Activated CD8-positive, alpha-beta T cell treated with anti-CD3 and anti-CD28 coated beads for 36 hours (primary cell): ENCODE measurements at regions not wholly inside any gene's neighbourhood (a gene's known extent, or its start where the extent isn't known, plus 50 kb on each side); places are given as distances from the start of the nearest gene placed in this dataset.

Source experiments
- ATAC-seq: fragments of 200-7000 bp; cut with Tn5 transposase; one replicate; pipeline ENCODE4 v1.10.0; 2021; ENCODE audit warnings: mild to moderate bottlenecking, moderate library complexity
- CTCF ChIA-PET: fragments of 350-600 bp; sonication (Branson Sonifier 250); formaldehyde crosslinking; loops from one replicate; lab custom pipeline; 2021; ENCODE audit warnings: antibody characterized with exemption; lab: Charles Lee
- POLR2A ChIA-PET: fragments of 350-600 bp; sonication (Branson Sonifier 250); formaldehyde crosslinking; loops from one replicate; lab custom pipeline; 2021; ENCODE audit warnings: antibody characterized with exemption; lab: Charles Lee
- DNase-seq: peaks from one replicate; pipeline ENCODE4 v3.0.0-alpha.2; 2020
- H3K27ac Mint-ChIP-seq: one replicate; pipeline ENCODE4 v1.8.0; 2021; ENCODE audit warnings: mild to moderate bottlenecking, mixed read lengths
- H3K27me3 Mint-ChIP-seq: one replicate; pipeline ENCODE4 v1.8.0; 2021; ENCODE audit warnings: mixed read lengths
- H3K36me3 Mint-ChIP-seq: one replicate; pipeline ENCODE4 v1.8.0; 2021; ENCODE audit warnings: low read depth, mixed read lengths
- H3K4me1 Mint-ChIP-seq: one replicate; pipeline ENCODE4 v1.8.0; 2021; ENCODE audit warnings: low read depth, mixed read lengths
- H3K4me3 Mint-ChIP-seq: one replicate; pipeline ENCODE4 v1.8.0; 2021; ENCODE audit warnings: mild to moderate bottlenecking, moderate library complexity, mixed read lengths
- H3K9me3 Mint-ChIP-seq: one replicate; pipeline ENCODE4 v1.8.0; 2021; ENCODE audit warnings: mixed read lengths
- intact Hi-C: fragments of 100-400 bp; cut with micrococcal nuclease; formaldehyde crosslinking; loops from one replicate; pipeline ENCODE4 v1.10.0; 2022
- TF ChIP-seq, protein P1 (sequence below): fragments of 200-600 bp; IDR thresholded peaks from one replicate; pipeline ENCODE4 v1.8.0; 2022; ENCODE audit warnings: antibody characterized with exemption, mild to moderate bottlenecking

DNA sequence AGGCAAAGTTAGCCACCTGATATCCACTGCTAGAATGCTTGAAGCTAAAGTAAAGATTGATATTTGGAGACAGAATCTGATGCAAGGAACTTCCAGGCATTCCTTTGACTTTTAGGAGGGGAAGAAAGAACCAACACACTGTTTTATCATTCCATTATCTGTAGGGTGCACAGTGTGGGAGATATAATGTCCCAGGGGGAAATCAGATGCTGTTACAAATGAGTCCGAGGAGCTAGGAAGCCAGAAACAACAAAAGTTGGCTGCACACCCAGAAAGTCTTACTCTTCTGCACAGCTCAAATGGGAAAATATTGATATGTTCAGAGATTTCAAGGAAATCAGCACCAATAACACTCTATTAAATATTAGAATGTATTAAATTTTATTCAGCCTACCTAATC, 113.6 kb upstream of the ROBO1 start:
- intact Hi-C loops, result no loop called here
- TF ChIP-seq, protein P1, sequence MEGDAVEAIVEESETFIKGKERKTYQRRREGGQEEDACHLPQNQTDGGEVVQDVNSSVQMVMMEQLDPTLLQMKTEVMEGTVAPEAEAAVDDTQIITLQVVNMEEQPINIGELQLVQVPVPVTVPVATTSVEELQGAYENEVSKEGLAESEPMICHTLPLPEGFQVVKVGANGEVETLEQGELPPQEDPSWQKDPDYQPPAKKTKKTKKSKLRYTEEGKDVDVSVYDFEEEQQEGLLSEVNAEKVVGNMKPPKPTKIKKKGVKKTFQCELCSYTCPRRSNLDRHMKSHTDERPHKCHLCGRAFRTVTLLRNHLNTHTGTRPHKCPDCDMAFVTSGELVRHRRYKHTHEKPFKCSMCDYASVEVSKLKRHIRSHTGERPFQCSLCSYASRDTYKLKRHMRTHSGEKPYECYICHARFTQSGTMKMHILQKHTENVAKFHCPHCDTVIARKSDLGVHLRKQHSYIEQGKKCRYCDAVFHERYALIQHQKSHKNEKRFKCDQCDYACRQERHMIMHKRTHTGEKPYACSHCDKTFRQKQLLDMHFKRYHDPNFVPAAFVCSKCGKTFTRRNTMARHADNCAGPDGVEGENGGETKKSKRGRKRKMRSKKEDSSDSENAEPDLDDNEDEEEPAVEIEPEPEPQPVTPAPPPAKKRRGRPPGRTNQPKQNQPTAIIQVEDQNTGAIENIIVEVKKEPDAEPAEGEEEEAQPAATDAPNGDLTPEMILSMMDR, result no peak
- ATAC-seq (no peak), DNase-seq (no peak)
- no peak overlapping the region for H3K27ac Mint-ChIP-seq
- POLR2A ChIA-PET, result no interaction called here
- no peaks in the 10 kb centered on the region for H3K36me3 Mint-ChIP-seq
- no peaks in the 10 kb centered on the region for H3K4me1 Mint-ChIP-seq
- no peaks in the 10 kb centered on the region for H3K27me3 Mint-ChIP-seq
- peaks cover 5% of the 10 kb centered on the region for H3K9me3 Mint-ChIP-seq
- CTCF ChIA-PET, result no interaction called here
- no peak overlapping the region for H3K4me3 Mint-ChIP-seq

DNA sequence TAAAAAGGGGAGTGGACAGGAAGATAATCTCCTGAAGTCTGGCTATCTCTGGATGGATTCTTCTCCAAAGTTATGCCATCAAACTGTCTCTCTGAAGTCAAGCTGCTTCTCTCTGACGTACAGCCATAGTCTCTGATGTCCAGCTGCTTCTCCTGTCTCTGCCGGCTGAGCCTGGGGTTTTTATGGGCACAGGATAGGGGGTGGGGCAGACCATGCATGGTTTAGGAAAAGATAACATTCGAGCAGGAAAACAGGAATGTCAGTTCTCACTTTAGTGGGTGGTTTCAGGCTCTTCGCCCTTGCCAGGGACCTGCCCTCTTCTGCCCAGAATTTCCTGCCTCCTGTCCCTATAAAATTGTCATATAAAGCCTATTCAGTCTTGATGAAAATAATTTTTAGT, 110.9 kb upstream of the ROBO1 start:
- POLR2A ChIA-PET, result no interaction called here
- peaks cover 8% of the 10 kb centered on the region for H3K9me3 Mint-ChIP-seq
- no peak for ATAC-seq
- intact Hi-C loops, result no loop called here
- CTCF ChIA-PET, result interaction anchor here (1.5 kb wide), 1 partner anchor 8 kb away, joined by 3 read pairs; no protein-coding TSS in a partner anchor
- no peak overlapping the region for H3K27ac Mint-ChIP-seq
- H3K4me3 Mint-ChIP-seq, result no peak overlapping the region
- H3K27me3 Mint-ChIP-seq, result no peaks in the 10 kb centered on the region
- no peaks in the 10 kb centered on the region for H3K36me3 Mint-ChIP-seq
- TF ChIP-seq, protein P1, result no peak
- no peak for DNase-seq
- H3K4me1 Mint-ChIP-seq, result no peaks in the 10 kb centered on the region

DNA sequence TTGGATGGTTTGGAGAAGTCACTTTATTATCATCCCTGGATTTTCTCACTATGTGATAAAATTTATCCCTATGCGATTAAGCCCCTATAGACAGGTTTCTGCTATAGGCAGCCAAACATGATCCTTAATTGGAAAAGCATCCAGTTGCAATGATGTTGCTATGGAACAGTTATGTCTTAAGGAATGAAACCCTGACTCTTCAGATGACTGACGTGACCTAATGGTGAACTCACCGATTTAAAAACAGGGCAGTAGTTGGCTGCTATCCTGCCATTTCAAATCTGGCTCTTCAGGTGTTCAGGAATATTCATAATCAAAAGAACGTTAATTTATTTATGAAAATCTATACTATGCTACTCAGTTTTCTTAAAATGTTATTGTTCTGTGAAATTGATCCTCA, 106.8 kb upstream of the ROBO1 start:
- Mint-ChIP-seq H3K4me3 (no peak overlapping the region), H3K4me1 (no peaks in the 10 kb centered on the region), H3K36me3 (no peaks in the 10 kb centered on the region), H3K27me3 (no peaks in the 10 kb centered on the region), H3K9me3 (peaks cover 6% of the 10 kb centered on the region), H3K27ac (no peak overlapping the region)
- DNase-seq (no peak), ATAC-seq (no peak)
- TF ChIP-seq, protein P1, result no peak
- CTCF ChIA-PET, result no interaction called here
- intact Hi-C loops, result no loop called here
- POLR2A ChIA-PET, result no interaction called here

DNA sequence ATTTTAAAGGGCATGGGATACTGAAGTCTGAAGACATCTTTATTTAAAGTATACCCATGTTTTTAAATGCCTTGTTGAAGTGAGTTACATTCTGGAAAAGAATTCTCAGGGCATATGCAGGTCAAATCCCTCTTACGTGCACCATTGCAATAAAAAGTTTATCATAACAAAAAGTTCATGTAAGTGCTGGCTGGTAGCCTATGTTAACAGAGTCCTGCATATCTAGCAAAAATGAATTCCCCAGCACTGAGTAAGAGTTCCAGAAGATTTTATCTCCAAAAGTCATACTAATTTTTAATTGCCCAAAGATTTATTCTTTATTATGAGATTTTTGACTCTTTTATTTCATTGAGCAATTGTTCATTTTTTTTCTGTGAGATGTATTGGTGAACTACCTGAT, 104.7 kb upstream of the ROBO1 start:
- ChIA-PET POLR2A (no interaction called here), CTCF (no interaction called here)
- H3K9me3 Mint-ChIP-seq, result peaks cover 10% of the 10 kb centered on the region

DNA sequence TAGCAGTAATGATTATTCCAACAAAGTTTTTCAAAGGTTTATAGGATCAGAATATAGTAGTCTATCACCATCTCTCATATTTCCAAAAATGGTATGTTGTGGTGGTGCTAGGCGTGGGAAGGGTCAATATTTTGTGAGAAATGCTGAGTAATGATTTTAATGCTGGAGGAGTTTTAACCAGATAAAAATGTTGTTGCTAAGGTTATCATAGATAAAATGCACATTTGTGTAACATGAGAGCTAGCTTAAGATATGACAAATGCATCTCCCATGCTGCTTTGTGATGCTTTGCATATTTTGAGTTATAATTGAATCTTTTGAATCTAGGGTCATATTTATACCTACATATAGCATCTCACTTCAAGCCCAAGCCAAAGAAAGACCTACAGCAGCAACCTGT, 103.9 kb upstream of the ROBO1 start:
- POLR2A ChIA-PET, result no interaction called here
- no peak overlapping the region for H3K4me3 Mint-ChIP-seq

More for the DNA sequence above, 104.7 kb upstream of the ROBO1 start:
- intact Hi-C loops, result no loop called here
- H3K27ac Mint-ChIP-seq, result no peak overlapping the region
- TF ChIP-seq, protein P1, result no peak
- no peaks in the 10 kb centered on the region for H3K36me3 Mint-ChIP-seq
- no peaks in the 10 kb centered on the region for H3K27me3 Mint-ChIP-seq
- no peaks in the 10 kb centered on the region for H3K4me1 Mint-ChIP-seq
- DNase-seq (no peak), ATAC-seq (no peak)
- no peak overlapping the region for H3K4me3 Mint-ChIP-seq

More for the DNA sequence above, 103.9 kb upstream of the ROBO1 start:
- no peak overlapping the region for H3K27ac Mint-ChIP-seq
- no peak for ATAC-seq
- H3K9me3 Mint-ChIP-seq, result peaks cover 9% of the 10 kb centered on the region
- H3K4me1 Mint-ChIP-seq, result no peaks in the 10 kb centered on the region
- TF ChIP-seq, protein P1, result no peak
- H3K27me3 Mint-ChIP-seq, result no peaks in the 10 kb centered on the region
- intact Hi-C loops, result no loop called here
- no peaks in the 10 kb centered on the region for H3K36me3 Mint-ChIP-seq
- CTCF ChIA-PET, result no interaction called here
- no peak for DNase-seq
